Coronary artery (tissue), 2 donors: ENCODE measurements at regions not wholly inside any gene's neighbourhood (a gene's known extent, or its start where the extent isn't known, plus 50 kb on each side); places are given as distances from the start of the nearest gene placed in this dataset.

Source experiments
- DNase-seq: peaks from one replicate; pipeline ENCODE4 v3.0.0-alpha.2; 2017; ENCODE audit warnings: low spot score
- H3K27ac ChIP-seq, 2 donors: fragments of 200-600 bp; sonication (generic); one replicate each; pipeline ENCODE4 v1.5.1; 2016 to 2019
- H3K4me3 ChIP-seq: fragments of 200-600 bp; sonication (generic); 2 replicates; pipeline ENCODE4 v1.5.1; 2016; ENCODE audit warnings: mild to moderate bottlenecking, moderate library complexity
- TF ChIP-seq, protein P1 (sequence below): fragments of 200-600 bp; sonication (generic); IDR thresholded peaks from one replicate; pipeline ENCODE4 v1.5.1; 2019; ENCODE audit warnings: antibody characterized with exemption

DNA sequence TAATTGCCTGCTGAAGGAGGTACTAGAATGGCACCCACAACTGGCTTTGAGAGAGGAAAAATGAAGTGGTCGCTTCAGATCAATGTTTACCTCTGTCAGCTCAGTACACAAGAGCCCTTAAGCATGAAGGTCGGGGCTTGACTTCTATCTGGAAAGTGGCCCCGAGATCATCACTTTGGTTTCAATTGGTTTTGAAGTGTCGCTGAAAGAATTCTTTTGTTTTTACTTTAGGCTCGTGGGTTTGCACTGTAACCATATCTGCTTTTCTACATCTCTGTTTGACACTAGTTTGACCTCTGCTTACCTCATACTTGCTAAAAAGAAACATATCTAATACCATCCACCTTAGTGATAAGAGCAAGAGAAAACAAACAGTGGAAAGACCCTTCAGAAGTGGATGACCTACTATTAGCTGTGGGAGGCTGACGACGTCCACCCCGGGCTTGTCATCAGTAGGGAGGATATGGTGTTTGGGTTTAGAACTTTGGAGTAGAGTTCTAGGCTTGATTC lies 361.8 kb downstream of the GATA3 start:
- no peak for DNase-seq
- TF ChIP-seq, protein P1, sequence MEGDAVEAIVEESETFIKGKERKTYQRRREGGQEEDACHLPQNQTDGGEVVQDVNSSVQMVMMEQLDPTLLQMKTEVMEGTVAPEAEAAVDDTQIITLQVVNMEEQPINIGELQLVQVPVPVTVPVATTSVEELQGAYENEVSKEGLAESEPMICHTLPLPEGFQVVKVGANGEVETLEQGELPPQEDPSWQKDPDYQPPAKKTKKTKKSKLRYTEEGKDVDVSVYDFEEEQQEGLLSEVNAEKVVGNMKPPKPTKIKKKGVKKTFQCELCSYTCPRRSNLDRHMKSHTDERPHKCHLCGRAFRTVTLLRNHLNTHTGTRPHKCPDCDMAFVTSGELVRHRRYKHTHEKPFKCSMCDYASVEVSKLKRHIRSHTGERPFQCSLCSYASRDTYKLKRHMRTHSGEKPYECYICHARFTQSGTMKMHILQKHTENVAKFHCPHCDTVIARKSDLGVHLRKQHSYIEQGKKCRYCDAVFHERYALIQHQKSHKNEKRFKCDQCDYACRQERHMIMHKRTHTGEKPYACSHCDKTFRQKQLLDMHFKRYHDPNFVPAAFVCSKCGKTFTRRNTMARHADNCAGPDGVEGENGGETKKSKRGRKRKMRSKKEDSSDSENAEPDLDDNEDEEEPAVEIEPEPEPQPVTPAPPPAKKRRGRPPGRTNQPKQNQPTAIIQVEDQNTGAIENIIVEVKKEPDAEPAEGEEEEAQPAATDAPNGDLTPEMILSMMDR, result no peak
- Histone ChIP-seq H3K27ac (no peak overlapping the region), H3K4me3 (no peak overlapping the region)

DNA sequence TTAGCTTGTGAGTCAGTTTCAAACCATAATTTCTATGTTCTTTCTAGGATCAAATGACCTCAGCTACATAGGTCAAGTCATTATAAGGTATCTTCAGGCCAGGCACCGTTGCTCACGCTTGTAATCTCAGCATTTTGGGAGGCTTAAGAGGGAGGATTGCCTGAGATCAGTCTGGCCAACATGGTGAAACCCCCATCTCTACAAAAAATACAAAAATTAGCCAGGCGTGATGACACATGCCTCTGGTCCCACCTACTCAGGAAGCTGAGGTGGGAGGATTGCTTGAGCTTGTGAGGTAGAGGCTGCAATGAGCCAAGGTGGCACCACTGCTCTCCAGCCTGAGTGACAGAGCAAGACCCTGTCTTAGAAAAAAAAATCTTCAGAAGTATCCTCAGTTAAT lies 362.3 kb downstream of the GATA3 start:
- TF ChIP-seq, protein P1, result no peak
- Histone ChIP-seq H3K27ac (no peak overlapping the region), H3K4me3 (no peak overlapping the region)
- DNase-seq, result no peak

DNA sequence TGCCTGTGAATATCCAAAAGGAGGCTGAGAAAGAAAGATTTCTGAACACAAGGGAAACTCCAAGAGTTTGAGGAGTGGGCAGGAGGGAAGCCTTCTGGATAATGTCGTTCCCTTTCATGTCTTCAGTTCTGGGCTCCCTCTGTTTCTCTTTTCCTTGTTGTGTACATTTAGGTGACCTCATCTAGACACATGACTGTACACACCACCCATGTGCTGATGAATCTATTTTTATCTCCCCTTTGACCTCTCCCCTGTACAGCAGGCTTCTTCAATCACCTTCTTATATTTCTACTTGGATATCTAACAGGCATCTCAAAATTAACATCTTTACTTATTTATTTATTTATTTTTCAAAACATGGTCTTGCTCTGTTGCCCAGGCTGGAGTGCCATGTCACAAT lies 363.1 kb downstream of the GATA3 start:
- H3K4me3 ChIP-seq, result no peak overlapping the region
- H3K27ac ChIP-seq, result no peak overlapping the region
- TF ChIP-seq, protein P1, result no peak
- no peak for DNase-seq

DNA sequence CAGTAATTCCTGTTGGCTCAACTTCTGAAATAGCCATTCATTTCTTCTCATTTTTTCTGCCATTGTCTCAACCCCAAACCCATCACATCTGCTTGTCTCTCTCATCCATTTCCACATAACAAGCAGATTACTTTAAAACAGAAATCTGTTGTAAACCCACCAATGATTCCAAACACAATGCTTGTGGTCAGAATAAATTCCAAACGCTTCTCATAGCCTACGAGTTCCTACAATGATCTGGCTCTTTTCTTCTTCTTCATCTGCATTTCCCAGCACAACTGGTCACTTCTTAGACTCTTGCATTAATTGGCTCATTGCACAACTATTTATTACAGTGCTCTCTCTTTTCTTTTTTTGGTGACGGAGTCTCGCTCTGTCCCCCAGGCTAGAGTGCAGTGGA lies 364.1 kb downstream of the GATA3 start:
- Histone ChIP-seq H3K4me3 (no peak overlapping the region), H3K27ac (no peak overlapping the region)
- no peak for DNase-seq
- TF ChIP-seq, protein P1, result no peak

GRCh38 chr10:8420182-8420581 lies 365.7 kb downstream of the GATA3 start:
- DNase-seq, result no peak
- no peak overlapping the region for H3K27ac ChIP-seq
- TF ChIP-seq, protein P1, result no peak
- no peak overlapping the region for H3K4me3 ChIP-seq

DNA sequence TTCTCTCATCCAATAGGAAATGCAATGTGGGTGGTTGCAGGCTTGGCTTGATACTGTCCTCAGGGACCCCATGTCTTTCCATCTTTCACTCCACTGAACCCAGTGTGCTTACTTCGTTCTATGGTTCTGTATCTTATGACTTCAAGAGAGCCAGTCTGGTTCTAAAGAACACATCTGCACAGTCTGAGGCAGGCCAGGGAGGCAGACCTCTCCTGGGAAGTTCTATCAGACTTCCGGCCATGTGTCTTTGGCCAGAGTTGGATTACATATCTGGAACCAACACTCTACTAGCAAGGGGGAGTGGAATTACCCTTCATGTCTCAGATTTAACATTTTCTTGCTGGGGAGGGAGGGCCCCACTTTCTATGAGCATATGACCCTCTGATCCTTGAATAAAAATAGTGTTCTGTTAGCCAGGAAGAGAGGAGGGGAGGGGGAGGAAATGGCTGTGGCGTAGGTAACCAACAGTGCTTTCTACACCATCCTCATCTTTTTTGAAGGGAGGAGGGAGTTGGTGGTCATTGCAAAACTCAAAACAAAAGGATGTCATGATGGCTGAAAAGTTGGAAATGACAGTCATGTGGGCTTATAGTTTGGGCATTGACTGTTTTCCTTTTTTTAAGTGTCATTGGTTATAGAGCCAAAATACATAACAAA lies 370.2 kb downstream of the GATA3 start:
- no peak overlapping the region for H3K4me3 ChIP-seq
- TF ChIP-seq, protein P1, result no peak
- DNase-seq, result no peak
- H3K27ac ChIP-seq, result no peak overlapping the region

DNA sequence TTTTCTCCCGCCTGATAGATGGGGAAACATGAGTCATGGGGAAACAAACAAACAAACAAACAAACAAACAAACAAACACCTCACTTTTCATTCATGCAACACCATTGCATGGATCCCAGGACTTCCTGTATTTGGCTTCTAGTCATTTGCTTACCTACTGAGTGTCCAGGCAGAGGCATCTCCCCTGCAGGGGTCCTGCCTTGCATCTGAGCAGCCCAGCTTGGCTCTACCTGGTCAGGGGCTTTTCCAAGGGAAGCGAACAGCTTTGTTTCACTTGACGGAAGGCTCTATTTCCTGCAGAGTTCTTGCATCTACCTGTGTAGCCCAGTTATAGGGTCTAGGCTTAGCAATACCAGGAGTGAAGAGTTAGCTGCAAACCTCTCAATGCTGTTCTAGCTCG lies 374.2 kb downstream of the GATA3 start:
- no peak overlapping the region for H3K27ac ChIP-seq
- H3K4me3 ChIP-seq, result no peak overlapping the region
- TF ChIP-seq, protein P1, result no peak
- no peak for DNase-seq
